ENCODE measurements at regions not wholly inside any gene's neighbourhood (a gene's known extent, or its start where the extent isn't known, plus 50 kb on each side); places are given as distances from the start of the nearest gene placed in this dataset.
A peak's percentile ranks its signal among the peaks of the same experiment; 100 is the strongest.

- peak in 1 of 2 donors; percentile 23 for TF ChIP-seq POLR2A (IDR thresholded peaks at IDR 0.05)
- TF ChIP-seq CTCF (IDR thresholded peaks at IDR 0.05): no peak
- H3K4me3 ChIP-seq: peak overlapping the region; percentile 32 to 40
- DNase-seq: peak; percentile 67 to 74
- H3K9me3 ChIP-seq: no peaks in the 10 kb centered on the region
- H3K27me3 ChIP-seq: no peaks in the 10 kb centered on the region
- peaks cover 0 to 12% of the 10 kb centered on the region in 2 donors for H3K4me1 ChIP-seq
- no peaks in the 10 kb centered on the region for H3K36me3 ChIP-seq
- peak overlapping the region; percentile 88 to 91 for H3K27ac ChIP-seq
- intact Hi-C loops (cut with DNase I; ENCODE audit: low total_unique reads): no loop called here
Observed at GRCh38 chr6:166005401-166005943, 162.2 kb downstream of the TBXT start.

GRCh38 chr6:166004876-166005275, 162.8 kb downstream of the TBXT start:
- H3K4me3 ChIP-seq: no peak overlapping the region
- no peak for DNase-seq

GRCh38 chr6:166004471-166004870, 163.2 kb downstream of the TBXT start:
- intact Hi-C loops (cut with DNase I; ENCODE audit: low total_unique reads): no loop called here
- TF ChIP-seq POLR2A (IDR thresholded peaks at IDR 0.05): no peak
- no peak for TF ChIP-seq CTCF (IDR thresholded peaks at IDR 0.05)
- H3K4me1 ChIP-seq: peaks cover 0 to 12% of the 10 kb centered on the region in 2 donors
- H3K9me3 ChIP-seq: no peaks in the 10 kb centered on the region
- H3K4me3 ChIP-seq: no peak overlapping the region
- no peaks in the 10 kb centered on the region for H3K36me3 ChIP-seq
- no peak for DNase-seq
- no peaks in the 10 kb centered on the region for H3K27me3 ChIP-seq
- H3K27ac ChIP-seq: peak overlapping the region in 1 of 2 donors; percentile 91

More at GRCh38 chr6:166004876-166005275, 162.8 kb downstream of the TBXT start:
- intact Hi-C loops (cut with DNase I; ENCODE audit: low total_unique reads): no loop called here
- no peak for TF ChIP-seq CTCF (IDR thresholded peaks at IDR 0.05)
- no peak for TF ChIP-seq POLR2A (IDR thresholded peaks at IDR 0.05)
- Histone ChIP-seq H3K36me3 (no peaks in the 10 kb centered on the region), H3K27me3 (no peaks in the 10 kb centered on the region), H3K4me1 (peaks cover 0 to 12% of the 10 kb centered on the region in 2 donors), H3K27ac (peak overlapping the region; percentile 88 to 91), H3K9me3 (no peaks in the 10 kb centered on the region)

GRCh38 chr6:166003569-166003968, 164.1 kb downstream of the TBXT start:
- Histone ChIP-seq H3K36me3 (no peaks in the 10 kb centered on the region), H3K4me1 (peaks cover 0 to 12% of the 10 kb centered on the region in 2 donors), H3K4me3 (no peak overlapping the region), H3K27me3 (no peaks in the 10 kb centered on the region), H3K27ac (no peak overlapping the region), H3K9me3 (no peaks in the 10 kb centered on the region)
- DNase-seq: no peak
- intact Hi-C loops (cut with DNase I; ENCODE audit: low total_unique reads): no loop called here
- TF ChIP-seq POLR2A (IDR thresholded peaks at IDR 0.05) (no peak), CTCF (IDR thresholded peaks at IDR 0.05) (no peak)

GRCh38 chr6:166001359-166001758, 166.3 kb downstream of the TBXT start:
- TF ChIP-seq CTCF (IDR thresholded peaks at IDR 0.05): no peak
- no peak for TF ChIP-seq POLR2A (IDR thresholded peaks at IDR 0.05)
- no peaks in the 10 kb centered on the region for H3K9me3 ChIP-seq
- no peak overlapping the region for H3K4me3 ChIP-seq
- H3K27me3 ChIP-seq: no peaks in the 10 kb centered on the region
- no peaks in the 10 kb centered on the region for H3K36me3 ChIP-seq
- intact Hi-C loops (cut with DNase I; ENCODE audit: low total_unique reads): no loop called here
- H3K27ac ChIP-seq: no peak overlapping the region
- no peak for DNase-seq
- no peaks in the 10 kb centered on the region for H3K4me1 ChIP-seq

All from uterus (tissue), 3 donors.